Peyer's patch (tissue), 4 donors: ENCODE measurements at regions not wholly inside any gene's neighbourhood (a gene's known extent, or its start where the extent isn't known, plus 50 kb on each side); places are given as distances from the start of the nearest gene placed in this dataset.

ENCODE experiments used
- POLR2A ChIP-seq, 2 donors: fragments of 450-650 bp; IDR thresholded peaks; one replicate each; pipeline ENCODE4 v1.5.1; 2017; ENCODE audit warnings: antibody characterized with exemption in 2 of 2, mild to moderate bottlenecking in 2 of 2, moderate library complexity in 2 of 2
- TF ChIP-seq, protein P1 (sequence below), 6 experiments: fragments of 450-650 bp in 4 of 6; fragments of 200-600 bp in 2 of 6; sonication (generic) in 1 of 6; IDR thresholded peaks; one replicate each; pipeline ENCODE4 v1.5.1; 2017 to 2019; ENCODE audit warnings: antibody characterized with exemption in 6 of 6, mild to moderate bottlenecking in 3 of 6, moderate library complexity in 1 of 6

DNA sequence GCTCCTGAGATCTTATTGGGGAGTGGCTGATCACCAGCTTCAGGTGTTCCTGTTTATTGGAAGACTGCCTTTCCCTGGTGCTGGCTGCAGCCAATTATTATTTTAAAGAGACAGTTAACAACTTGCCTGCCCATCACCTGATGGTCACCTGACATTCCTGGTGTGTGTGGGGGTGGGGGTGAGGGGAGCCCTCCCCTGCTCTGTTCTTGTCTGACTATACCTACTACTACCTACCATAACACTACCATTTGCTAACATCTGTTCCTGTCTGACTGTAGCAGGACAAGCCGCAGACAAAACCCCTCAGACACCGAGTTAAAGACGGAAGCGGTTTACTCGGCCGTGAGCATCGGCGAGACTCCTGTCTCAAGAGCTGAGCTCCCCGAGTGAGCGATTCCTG, 54.9 kb upstream of the NBPF3 start:
- TF ChIP-seq, protein P1, sequence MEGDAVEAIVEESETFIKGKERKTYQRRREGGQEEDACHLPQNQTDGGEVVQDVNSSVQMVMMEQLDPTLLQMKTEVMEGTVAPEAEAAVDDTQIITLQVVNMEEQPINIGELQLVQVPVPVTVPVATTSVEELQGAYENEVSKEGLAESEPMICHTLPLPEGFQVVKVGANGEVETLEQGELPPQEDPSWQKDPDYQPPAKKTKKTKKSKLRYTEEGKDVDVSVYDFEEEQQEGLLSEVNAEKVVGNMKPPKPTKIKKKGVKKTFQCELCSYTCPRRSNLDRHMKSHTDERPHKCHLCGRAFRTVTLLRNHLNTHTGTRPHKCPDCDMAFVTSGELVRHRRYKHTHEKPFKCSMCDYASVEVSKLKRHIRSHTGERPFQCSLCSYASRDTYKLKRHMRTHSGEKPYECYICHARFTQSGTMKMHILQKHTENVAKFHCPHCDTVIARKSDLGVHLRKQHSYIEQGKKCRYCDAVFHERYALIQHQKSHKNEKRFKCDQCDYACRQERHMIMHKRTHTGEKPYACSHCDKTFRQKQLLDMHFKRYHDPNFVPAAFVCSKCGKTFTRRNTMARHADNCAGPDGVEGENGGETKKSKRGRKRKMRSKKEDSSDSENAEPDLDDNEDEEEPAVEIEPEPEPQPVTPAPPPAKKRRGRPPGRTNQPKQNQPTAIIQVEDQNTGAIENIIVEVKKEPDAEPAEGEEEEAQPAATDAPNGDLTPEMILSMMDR (IDR thresholded peaks at IDR 0.05): no peak
- TF ChIP-seq POLR2A (IDR thresholded peaks at IDR 0.05): no peak
